ENCODE measurements at regions not wholly inside any gene's neighbourhood (a gene's known extent, or its start where the extent isn't known, plus 50 kb on each side); places are given as distances from the start of the nearest gene placed in this dataset.
"Not testable (repeated sequence)": the region's sequence is repeated elsewhere in the genome, so short reads cannot be mapped to it uniquely, and the experiment has no call there.

DNA sequence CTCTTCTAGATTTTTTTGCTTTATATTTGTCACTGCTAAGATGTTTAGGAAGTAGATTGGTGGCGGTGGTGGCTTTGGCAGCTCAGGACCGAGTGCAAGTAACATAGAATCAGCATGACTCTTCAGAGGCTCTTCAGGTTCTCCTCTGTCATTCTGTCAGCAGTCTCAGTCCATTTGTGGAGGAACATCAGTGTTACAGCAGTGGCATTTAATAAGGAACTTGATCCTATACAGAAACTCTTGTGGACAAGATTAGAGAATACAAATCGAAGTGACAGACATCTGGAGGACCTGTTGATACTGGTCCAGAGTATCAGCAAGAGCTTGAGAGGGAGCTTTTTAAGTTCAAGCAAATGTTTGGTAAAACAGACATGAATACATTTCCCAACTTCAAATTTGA, 82.2 kb upstream of the GNAZ start:
- Histone ChIP-seq H3K4me3 (ENCODE audit: low read depth, low read length, poor library complexity, severe bottlenecking) (no peak overlapping the region), H3K27me3 (replicated peaks; ENCODE audit: insufficient read depth, low read depth, low read length, poor library complexity) (no peaks in the 10 kb centered on the region), H3K27ac (ENCODE audit: low read depth, low read length, poor library complexity, severe bottlenecking) (no peak overlapping the region), H3K9me3 (ENCODE audit: low read depth, low read length, poor library complexity, severe bottlenecking) (no peaks in the 10 kb centered on the region), H3K36me3 (ENCODE audit: insufficient read depth, low read length, poor library complexity, severe bottlenecking) (no peaks in the 10 kb centered on the region), H3K4me1 (ENCODE audit: insufficient read depth, low read length, poor library complexity, severe bottlenecking) (no peaks in the 10 kb centered on the region)
- no peak for TF ChIP-seq EZH2 (IDR thresholded peaks at IDR 0.05; ENCODE audit: borderline replicate concordance, low read depth, low read length, poor library complexity, severe bottlenecking)
- POLR2A ChIA-PET (ENCODE audit: low non-redundant PET), result no interaction called here
- CTCF ChIA-PET, result interaction anchor here (0.5 kb wide), 1 partner anchor 605 kb away, joined by 8 read pairs; no protein-coding TSS in a partner anchor
- no peak for DNase-seq (ENCODE audit: low spot score)
- no TSS peak for BruUV-seq (replicated peaks)
- intact Hi-C loops (cut with micrococcal nuclease; ENCODE audit: unreplicated experiment), result no loop called here

DNA sequence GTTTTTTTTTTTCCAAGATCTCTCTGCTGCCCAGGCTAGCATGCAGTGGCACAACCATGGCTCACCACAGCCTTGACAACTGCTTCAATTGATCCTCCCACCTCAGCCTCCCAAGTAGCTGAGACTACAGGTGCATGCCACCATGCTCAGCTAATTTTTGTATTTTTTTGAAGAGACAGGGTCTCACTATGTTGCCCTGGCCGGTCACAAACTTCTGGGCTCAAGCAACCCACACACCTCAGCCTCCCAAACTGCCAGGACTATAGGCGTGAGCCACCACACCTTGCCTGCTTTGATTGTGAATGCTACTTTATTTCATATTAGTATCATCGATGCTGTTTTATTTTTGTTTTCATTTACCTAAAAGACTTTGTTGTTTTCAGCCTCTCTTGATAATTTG, 81.5 kb upstream of the GNAZ start:
- Histone ChIP-seq H3K27me3 (replicated peaks; ENCODE audit: insufficient read depth, low read depth, low read length, poor library complexity) (no peaks in the 10 kb centered on the region), H3K4me3 (ENCODE audit: low read depth, low read length, poor library complexity, severe bottlenecking) (no peak overlapping the region), H3K36me3 (ENCODE audit: insufficient read depth, low read length, poor library complexity, severe bottlenecking) (no peaks in the 10 kb centered on the region), H3K4me1 (ENCODE audit: insufficient read depth, low read length, poor library complexity, severe bottlenecking) (no peaks in the 10 kb centered on the region), H3K9me3 (ENCODE audit: low read depth, low read length, poor library complexity, severe bottlenecking) (no peaks in the 10 kb centered on the region), H3K27ac (ENCODE audit: low read depth, low read length, poor library complexity, severe bottlenecking) (no peak overlapping the region)
- no TSS peak for BruUV-seq (replicated peaks)
- intact Hi-C loops (cut with micrococcal nuclease; ENCODE audit: unreplicated experiment), result no loop called here
- ChIA-PET CTCF (interaction anchor here (0.5 kb wide), 1 partner anchor 605 kb away, joined by 8 read pairs; no protein-coding TSS in a partner anchor), POLR2A (ENCODE audit: low non-redundant PET) (no interaction called here)
- TF ChIP-seq EZH2 (IDR thresholded peaks at IDR 0.05; ENCODE audit: borderline replicate concordance, low read depth, low read length, poor library complexity, severe bottlenecking), result no peak
- TF ChIP-seq, protein P1, sequence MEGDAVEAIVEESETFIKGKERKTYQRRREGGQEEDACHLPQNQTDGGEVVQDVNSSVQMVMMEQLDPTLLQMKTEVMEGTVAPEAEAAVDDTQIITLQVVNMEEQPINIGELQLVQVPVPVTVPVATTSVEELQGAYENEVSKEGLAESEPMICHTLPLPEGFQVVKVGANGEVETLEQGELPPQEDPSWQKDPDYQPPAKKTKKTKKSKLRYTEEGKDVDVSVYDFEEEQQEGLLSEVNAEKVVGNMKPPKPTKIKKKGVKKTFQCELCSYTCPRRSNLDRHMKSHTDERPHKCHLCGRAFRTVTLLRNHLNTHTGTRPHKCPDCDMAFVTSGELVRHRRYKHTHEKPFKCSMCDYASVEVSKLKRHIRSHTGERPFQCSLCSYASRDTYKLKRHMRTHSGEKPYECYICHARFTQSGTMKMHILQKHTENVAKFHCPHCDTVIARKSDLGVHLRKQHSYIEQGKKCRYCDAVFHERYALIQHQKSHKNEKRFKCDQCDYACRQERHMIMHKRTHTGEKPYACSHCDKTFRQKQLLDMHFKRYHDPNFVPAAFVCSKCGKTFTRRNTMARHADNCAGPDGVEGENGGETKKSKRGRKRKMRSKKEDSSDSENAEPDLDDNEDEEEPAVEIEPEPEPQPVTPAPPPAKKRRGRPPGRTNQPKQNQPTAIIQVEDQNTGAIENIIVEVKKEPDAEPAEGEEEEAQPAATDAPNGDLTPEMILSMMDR (conservative IDR thresholded peaks at IDR 0.05; ENCODE audit: low read depth, low read length), result no peak
- no peak for DNase-seq (ENCODE audit: low spot score)

DNA sequence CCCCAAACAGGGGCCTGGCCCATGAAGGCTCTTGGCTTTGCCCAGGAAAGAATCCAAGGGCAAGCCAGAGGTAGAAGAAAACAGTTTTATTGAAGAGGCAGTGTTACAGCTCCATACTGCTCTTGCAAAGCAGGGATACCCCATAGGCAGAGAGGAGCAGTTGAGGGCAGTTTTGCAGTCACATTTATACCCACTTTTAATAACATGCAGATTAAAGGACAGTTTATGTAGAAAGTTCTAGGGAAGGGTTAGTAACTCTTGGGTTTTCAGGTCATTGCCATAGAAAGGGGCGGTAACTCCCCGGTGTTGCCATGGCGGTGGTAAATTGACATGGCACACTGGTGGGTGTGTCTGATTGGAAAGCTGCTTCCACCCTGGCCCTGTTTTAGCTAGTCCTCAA, 80.5 kb upstream of the GNAZ start:
- intact Hi-C loops (cut with micrococcal nuclease; ENCODE audit: unreplicated experiment), result no loop called here
- Histone ChIP-seq H3K4me3 (ENCODE audit: low read depth, low read length, poor library complexity, severe bottlenecking) (no peak overlapping the region), H3K4me1 (ENCODE audit: insufficient read depth, low read length, poor library complexity, severe bottlenecking) (no peaks in the 10 kb centered on the region), H3K36me3 (ENCODE audit: insufficient read depth, low read length, poor library complexity, severe bottlenecking) (no peaks in the 10 kb centered on the region), H3K27ac (ENCODE audit: low read depth, low read length, poor library complexity, severe bottlenecking) (no peak overlapping the region), H3K9me3 (ENCODE audit: low read depth, low read length, poor library complexity, severe bottlenecking) (no peaks in the 10 kb centered on the region), H3K27me3 (replicated peaks; ENCODE audit: insufficient read depth, low read depth, low read length, poor library complexity) (no peaks in the 10 kb centered on the region)
- ChIA-PET POLR2A (ENCODE audit: low non-redundant PET) (no interaction called here), CTCF (no interaction called here)
- TF ChIP-seq, protein P1 (conservative IDR thresholded peaks at IDR 0.05; ENCODE audit: low read depth, low read length), result no peak
- no peak for TF ChIP-seq EZH2 (IDR thresholded peaks at IDR 0.05; ENCODE audit: borderline replicate concordance, low read depth, low read length, poor library complexity, severe bottlenecking)
- DNase-seq (ENCODE audit: low spot score), result no peak
- no TSS peak for BruUV-seq (replicated peaks)

DNA sequence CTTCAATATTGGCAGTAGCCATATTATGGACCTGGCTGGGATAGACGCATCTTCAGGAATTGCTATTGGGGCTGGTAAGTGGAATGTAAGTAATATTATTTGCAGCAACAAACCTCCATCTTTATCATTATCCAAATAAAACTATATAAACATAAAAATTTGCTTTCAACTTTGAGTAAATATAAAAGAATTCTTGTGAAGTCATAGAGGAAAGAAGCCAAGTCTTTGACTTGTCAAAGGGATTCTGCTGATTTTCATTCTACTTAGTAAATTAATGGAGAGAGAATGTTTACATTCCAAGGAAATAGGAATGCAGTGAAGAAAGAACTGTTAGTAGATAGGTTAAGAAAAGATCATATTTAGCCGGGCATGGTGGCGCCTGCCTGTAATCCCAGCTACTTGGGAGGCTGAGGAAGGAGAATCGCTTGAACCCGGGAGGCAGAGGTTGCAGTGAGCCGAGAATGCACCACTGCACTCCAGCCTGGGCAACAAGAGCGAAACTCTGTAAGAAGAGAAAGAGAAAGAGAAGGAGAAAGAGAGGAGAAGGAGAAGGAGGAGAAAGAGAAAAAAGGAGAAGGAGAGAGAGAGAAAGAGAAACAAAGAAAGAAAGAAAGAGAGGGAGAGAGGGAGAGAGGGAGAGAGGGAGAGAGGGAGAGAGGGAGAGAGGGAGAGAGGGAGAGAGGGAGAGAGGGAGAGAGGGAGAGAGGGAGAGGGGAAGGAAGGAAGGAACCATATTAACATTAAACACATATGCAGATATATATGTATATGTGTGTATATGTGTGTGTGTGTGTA, 79.4 kb upstream of the GNAZ start:
- intact Hi-C loops (cut with micrococcal nuclease; ENCODE audit: unreplicated experiment); H3K9me3 ChIP-seq (ENCODE audit: low read depth, low read length, poor library complexity, severe bottlenecking); BruUV-seq (replicated peaks); H3K27me3 ChIP-seq (replicated peaks; ENCODE audit: insufficient read depth, low read depth, low read length, poor library complexity); H3K4me3 ChIP-seq (ENCODE audit: low read depth, low read length, poor library complexity, severe bottlenecking); DNase-seq (ENCODE audit: low spot score); POLR2A ChIA-PET (ENCODE audit: low non-redundant PET); H3K4me1 ChIP-seq (ENCODE audit: insufficient read depth, low read length, poor library complexity, severe bottlenecking); H3K36me3 ChIP-seq (ENCODE audit: insufficient read depth, low read length, poor library complexity, severe bottlenecking); CTCF ChIA-PET; H3K27ac ChIP-seq (ENCODE audit: low read depth, low read length, poor library complexity, severe bottlenecking): not testable (repeated sequence)
